Vagina (tissue), 2 donors: ENCODE measurements at regions not wholly inside any gene's neighbourhood (a gene's known extent, or its start where the extent isn't known, plus 50 kb on each side); places are given as distances from the start of the nearest gene placed in this dataset.
"Not testable (repeated sequence)": the region's sequence is repeated elsewhere in the genome, so short reads cannot be mapped to it uniquely, and the experiment has no call there.

ENCODE experiments used
- DNase-seq, 2 donors: peaks; one replicate each; pipeline ENCODE4 v3.0.0-alpha.2; 2017; ENCODE audit errors: extremely low spot score in 2 of 2
- H3K27ac ChIP-seq: fragments of 200-600 bp; sonication (generic); one replicate; pipeline ENCODE4 v1.5.1; 2019
- H3K27me3 ChIP-seq: fragments of 200-600 bp; sonication (generic); one replicate; pipeline ENCODE4 v1.5.1; 2019
- H3K36me3 ChIP-seq, 2 donors: fragments of 200-600 bp; sonication (generic); one replicate each; pipeline ENCODE4 v1.5.1; 2017 to 2019
- H3K4me1 ChIP-seq: fragments of 200-600 bp; sonication (generic); one replicate; pipeline ENCODE4 v1.5.1; 2019
- H3K4me3 ChIP-seq, 2 donors: fragments of 200-600 bp; sonication (generic); 1 replicate in 1 of 2; 2 replicates in 1 of 2; pipeline ENCODE4 v1.5.1; 2016 to 2019
- H3K9me3 ChIP-seq: fragments of 200-600 bp; sonication (generic); one replicate; pipeline ENCODE4 v1.5.1; 2019
- CTCF ChIP-seq, 3 experiments: fragments of 450-650 bp in 2 of 3; fragments of 200-600 bp in 1 of 3; sonication (generic) in 1 of 3; IDR thresholded peaks; one replicate each; pipeline ENCODE4 v1.5.1; 2017 to 2019; ENCODE audit warnings: antibody characterized with exemption in 3 of 3, mild to moderate bottlenecking in 2 of 3, moderate library complexity in 2 of 3
- POLR2A ChIP-seq, 2 donors: fragments of 450-650 bp; IDR thresholded peaks; one replicate each; pipeline ENCODE4 v1.6.1; 2017; ENCODE audit warnings: antibody characterized with exemption in 2 of 2, mild to moderate bottlenecking in 2 of 2, moderate library complexity in 2 of 2
- POLR2AphosphoS5 ChIP-seq, 2 donors: sonication (generic); formaldehyde crosslinking; IDR thresholded peaks; one replicate each; pipeline ENCODE4 v1.9.0; 2017; ENCODE audit warnings: antibody characterized with exemption in 2 of 2, mild to moderate bottlenecking in 2 of 2, low read depth in 1 of 2; ENCODE audit not compliant: insufficient read depth in 1 of 2
- intact Hi-C: fragments of 100-400 bp; cut with DNase I; formaldehyde crosslinking; loops from one replicate; pipeline ENCODE4 v1.15.1; 2023

- no peaks in the 10 kb centered on the region for H3K4me1 ChIP-seq
- intact Hi-C loops, result no loop called here
- no peaks in the 10 kb centered on the region for H3K27me3 ChIP-seq
- TF ChIP-seq POLR2A (IDR thresholded peaks at IDR 0.05), result no peak
- TF ChIP-seq CTCF (IDR thresholded peaks at IDR 0.05), result no peak
- no peak for TF ChIP-seq POLR2AphosphoS5 (IDR thresholded peaks at IDR 0.05; ENCODE audit: insufficient read depth in 1 of 2, low read depth in 1 of 2)
- H3K9me3 ChIP-seq, result no peaks in the 10 kb centered on the region
- H3K4me3 ChIP-seq, result no peak overlapping the region
- no peak for DNase-seq
- H3K27ac ChIP-seq, result no peak overlapping the region
- no peaks in the 10 kb centered on the region for H3K36me3 ChIP-seq
Measured at GRCh38 chr5:168136340-168136739, 155.1 kb upstream of the WWC1 start.

GRCh38 chr5:168137265-168137664, 154.2 kb upstream of the WWC1 start:
- intact Hi-C loops, result no loop called here
- no peak overlapping the region for H3K27ac ChIP-seq
- TF ChIP-seq CTCF (IDR thresholded peaks at IDR 0.05), result no peak
- no peak for TF ChIP-seq POLR2A (IDR thresholded peaks at IDR 0.05)
- TF ChIP-seq POLR2AphosphoS5 (IDR thresholded peaks at IDR 0.05; ENCODE audit: insufficient read depth in 1 of 2, low read depth in 1 of 2), result no peak

GRCh38 chr5:168140241-168140640, 151.2 kb upstream of the WWC1 start:
- no peak overlapping the region for H3K27ac ChIP-seq
- H3K27me3 ChIP-seq, result no peaks in the 10 kb centered on the region
- intact Hi-C loops, result no loop called here
- no peak for DNase-seq
- no peak for TF ChIP-seq POLR2AphosphoS5 (IDR thresholded peaks at IDR 0.05; ENCODE audit: insufficient read depth in 1 of 2, low read depth in 1 of 2)
- TF ChIP-seq POLR2A (IDR thresholded peaks at IDR 0.05), result no peak
- no peak for TF ChIP-seq CTCF (IDR thresholded peaks at IDR 0.05)
- H3K36me3 ChIP-seq, result no peaks in the 10 kb centered on the region
- H3K4me3 ChIP-seq, result no peak overlapping the region
- H3K9me3 ChIP-seq, result no peaks in the 10 kb centered on the region
- no peaks in the 10 kb centered on the region for H3K4me1 ChIP-seq

More at GRCh38 chr5:168137265-168137664, 154.2 kb upstream of the WWC1 start:
- Histone ChIP-seq H3K27me3 (no peaks in the 10 kb centered on the region), H3K4me3 (no peak overlapping the region), H3K9me3 (no peaks in the 10 kb centered on the region), H3K36me3 (no peaks in the 10 kb centered on the region), H3K4me1 (no peaks in the 10 kb centered on the region)
- DNase-seq, result no peak

- H3K27me3 ChIP-seq, result no peaks in the 10 kb centered on the region
- intact Hi-C loops, result no loop called here
- H3K27ac ChIP-seq, result no peak overlapping the region
- H3K4me3 ChIP-seq, result no peak overlapping the region
- TF ChIP-seq CTCF (IDR thresholded peaks at IDR 0.05) (no peak), POLR2A (IDR thresholded peaks at IDR 0.05) (no peak), POLR2AphosphoS5 (IDR thresholded peaks at IDR 0.05; ENCODE audit: insufficient read depth in 1 of 2, low read depth in 1 of 2) (no peak)
- no peak for DNase-seq
- no peaks in the 10 kb centered on the region for H3K4me1 ChIP-seq
- H3K36me3 ChIP-seq, result no peaks in the 10 kb centered on the region
- no peaks in the 10 kb centered on the region for H3K9me3 ChIP-seq
Measured at GRCh38 chr5:168142402-168142801, 149.0 kb upstream of the WWC1 start.

GRCh38 chr5:168143521-168143920, 147.9 kb upstream of the WWC1 start:
- H3K36me3 ChIP-seq, H3K4me3 ChIP-seq, intact Hi-C loops, H3K4me1 ChIP-seq, H3K27me3 ChIP-seq, H3K9me3 ChIP-seq, DNase-seq, H3K27ac ChIP-seq: not testable (repeated sequence)

GRCh38 chr5:168147106-168147505, 144.3 kb upstream of the WWC1 start:
- Histone ChIP-seq H3K36me3 (no peaks in the 10 kb centered on the region), H3K27ac (no peak overlapping the region), H3K4me3 (no peak overlapping the region), H3K27me3 (no peaks in the 10 kb centered on the region), H3K9me3 (no peaks in the 10 kb centered on the region), H3K4me1 (no peaks in the 10 kb centered on the region)
- intact Hi-C loops, result no loop called here
- TF ChIP-seq POLR2A (IDR thresholded peaks at IDR 0.05) (no peak), POLR2AphosphoS5 (IDR thresholded peaks at IDR 0.05; ENCODE audit: insufficient read depth in 1 of 2, low read depth in 1 of 2) (no peak), CTCF (IDR thresholded peaks at IDR 0.05) (no peak)
- no peak for DNase-seq
